Spleen (tissue), 7 donors: ENCODE measurements at regions not wholly inside any gene's neighbourhood (a gene's known extent, or its start where the extent isn't known, plus 50 kb on each side); places are given as distances from the start of the nearest gene placed in this dataset.

Experiments used
- POLR2A ChIP-seq, 3 donors: fragments of 450-650 bp; IDR thresholded peaks; one replicate each; pipeline ENCODE4 v1.5.1; 2017; ENCODE audit warnings: antibody characterized with exemption in 3 of 3, mild to moderate bottlenecking in 1 of 3
- TF ChIP-seq, protein P1 (sequence below), 11 experiments: fragments of 200-600 bp in 7 of 11; fragments of 450-650 bp in 4 of 11; sonication (generic) in 4 of 11; IDR thresholded peaks in 8 of 11; conservative IDR thresholded peaks in 3 of 11; 1 replicate in 7 of 11; 2 replicates in 4 of 11; pipeline versions ENCODE4 v1.4.0 to v1.8.0; 2016 to 2021; ENCODE audit warnings: antibody characterized with exemption in 11 of 11, inconsistent platforms in 4 of 11, mild to moderate bottlenecking in 1 of 11
- donor health status: DM: no; HTN: no; CAD: no; lungs with moderate emphysema.
- donor health status: DM: no; HTN: no; CAD: no.
- donor health status: DM: no; HTN: no; CAD: no.

DNA sequence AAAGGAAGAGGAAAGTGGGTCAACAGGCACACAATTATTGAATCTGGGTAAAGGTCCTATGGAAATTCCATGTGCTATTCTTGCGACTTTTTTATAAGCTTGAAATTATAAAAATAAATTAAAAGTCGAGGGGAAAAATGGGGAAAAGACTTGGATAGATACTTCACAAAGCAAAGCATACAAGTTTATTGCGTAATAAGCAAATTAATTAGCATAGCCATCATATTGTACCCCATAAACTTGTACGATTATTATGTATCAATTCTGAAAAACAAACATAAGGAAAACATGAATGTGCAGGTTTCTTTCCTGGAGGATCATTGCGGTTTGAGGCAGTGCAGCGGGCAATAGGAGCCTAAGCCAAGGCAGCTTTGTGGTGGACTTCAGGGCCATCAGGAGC is 351.6 kb upstream of the NOX3 start:
- TF ChIP-seq, protein P1, sequence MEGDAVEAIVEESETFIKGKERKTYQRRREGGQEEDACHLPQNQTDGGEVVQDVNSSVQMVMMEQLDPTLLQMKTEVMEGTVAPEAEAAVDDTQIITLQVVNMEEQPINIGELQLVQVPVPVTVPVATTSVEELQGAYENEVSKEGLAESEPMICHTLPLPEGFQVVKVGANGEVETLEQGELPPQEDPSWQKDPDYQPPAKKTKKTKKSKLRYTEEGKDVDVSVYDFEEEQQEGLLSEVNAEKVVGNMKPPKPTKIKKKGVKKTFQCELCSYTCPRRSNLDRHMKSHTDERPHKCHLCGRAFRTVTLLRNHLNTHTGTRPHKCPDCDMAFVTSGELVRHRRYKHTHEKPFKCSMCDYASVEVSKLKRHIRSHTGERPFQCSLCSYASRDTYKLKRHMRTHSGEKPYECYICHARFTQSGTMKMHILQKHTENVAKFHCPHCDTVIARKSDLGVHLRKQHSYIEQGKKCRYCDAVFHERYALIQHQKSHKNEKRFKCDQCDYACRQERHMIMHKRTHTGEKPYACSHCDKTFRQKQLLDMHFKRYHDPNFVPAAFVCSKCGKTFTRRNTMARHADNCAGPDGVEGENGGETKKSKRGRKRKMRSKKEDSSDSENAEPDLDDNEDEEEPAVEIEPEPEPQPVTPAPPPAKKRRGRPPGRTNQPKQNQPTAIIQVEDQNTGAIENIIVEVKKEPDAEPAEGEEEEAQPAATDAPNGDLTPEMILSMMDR (IDR thresholded peaks at IDR 0.05 in 8 of 11, conservative IDR thresholded peaks at IDR 0.05 in 3 of 11) = no peak
- no peak for TF ChIP-seq POLR2A (IDR thresholded peaks at IDR 0.05)
